Lung (tissue), 11 donors: ENCODE measurements at regions not wholly inside any gene's neighbourhood (a gene's known extent, or its start where the extent isn't known, plus 50 kb on each side); places are given as distances from the start of the nearest gene placed in this dataset.
A peak's percentile ranks its signal among the peaks of the same experiment; 100 is the strongest.

Experiments used
- ATAC-seq: fragments of 200-7000 bp; cut with Tn5 transposase; one replicate; pipeline ENCODE4 v1.9.1; 2020; ENCODE audit warnings: moderate number of reproducible peaks; ENCODE audit not compliant: insufficient read depth, low FRiP score
- DNase-seq, 3 donors: peaks; one replicate each; pipeline ENCODE4 v3.0.0-alpha.2; 2013 to 2017
- H3K27ac ChIP-seq, 2 donors: one replicate each; pipeline ENCODE4 v1.5.1; 2013; ENCODE audit warnings: mild to moderate bottlenecking in 2 of 2, moderate library complexity in 2 of 2, control low read depth in 1 of 2, inconsistent platforms in 1 of 2, low read depth in 1 of 2, low read length in 1 of 2
- H3K27me3 ChIP-seq, 3 donors: one replicate each; pipeline ENCODE4 v1.5.1; 2013; ENCODE audit warnings: low read length in 2 of 3; ENCODE audit not compliant: control insufficient read depth in 3 of 3, insufficient read depth in 3 of 3
- H3K36me3 ChIP-seq, 4 donors: one replicate each; pipeline ENCODE4 v1.5.1; 2013; ENCODE audit warnings: low read length in 4 of 4, mild to moderate bottlenecking in 1 of 4, moderate library complexity in 1 of 4; ENCODE audit not compliant: control insufficient read depth in 4 of 4, insufficient read depth in 4 of 4
- H3K4me1 ChIP-seq, 5 donors: one replicate each; pipeline ENCODE4 v1.5.1; 2013; ENCODE audit warnings: low read length in 5 of 5, mild to moderate bottlenecking in 2 of 5, moderate library complexity in 1 of 5; ENCODE audit not compliant: control insufficient read depth in 5 of 5, insufficient read depth in 5 of 5
- H3K4me3 ChIP-seq: one replicate; pipeline ENCODE4 v1.5.1; 2013; ENCODE audit warnings: mild to moderate bottlenecking, control low read depth, moderate library complexity
- H3K9ac ChIP-seq, 2 donors: one replicate each; pipeline ENCODE4 v1.5.1; 2013; ENCODE audit warnings: low read length in 2 of 2, control low read depth in 1 of 2; ENCODE audit not compliant: insufficient read depth in 1 of 2
- H3K9me3 ChIP-seq, 4 donors: one replicate each; pipeline ENCODE4 v1.5.1; 2013; ENCODE audit warnings: low read length in 3 of 4, mild to moderate bottlenecking in 1 of 4, moderate library complexity in 1 of 4; ENCODE audit not compliant: control insufficient read depth in 4 of 4, insufficient read depth in 3 of 4
- CTCF ChIP-seq: IDR thresholded peaks from 2 replicates; pipeline ENCODE4 v1.5.1; 2012; ENCODE audit warnings: mild to moderate bottlenecking; ENCODE audit errors: control extremely low read depth, extremely low read depth
- WGBS, 2 donors: extraction: QIAGEN DNeasy Blood & Tissue Kit; methylation state at CpG; one replicate each; pipeline ENCODE4 v1.1.7; 2013; 5-methylcytosine and 5-hydroxymethylcytosine counted together
- donor health status: control.
- donor health status: control.
- donor health status: Bipolar disorder and iron deficiency.
- donor health status: healthy.
- donor health status: DM: yes; HTN: yes; CAD: no.

GRCh38 chr17:412211-413015 is 59.8 kb upstream of the RPH3AL start:
- 38 to 52% methylated on average over 15 of the region's 15 CpGs for WGBS, 2 donors
- TF ChIP-seq CTCF: peak; percentile 86
- Histone ChIP-seq H3K36me3 (peaks cover 0 to 2% (median 0%) of the 10 kb centered on the region in 4 donors), H3K27ac (no peak overlapping the region), H3K9me3 (no peaks in the 10 kb centered on the region), H3K4me1 (peaks cover 0 to 16% (median 0%) of the 10 kb centered on the region in 5 donors), H3K9ac (no peak overlapping the region), H3K4me3 (no peak overlapping the region), H3K27me3 (no peaks in the 10 kb centered on the region)
- ATAC-seq (no peak), DNase-seq (peak; percentile 43 to 82 (median 77))

- Histone ChIP-seq H3K4me1 (peaks cover 0 to 16% (median 0%) of the 10 kb centered on the region in 5 donors), H3K27ac (no peak overlapping the region), H3K4me3 (no peak overlapping the region), H3K9ac (no peak overlapping the region), H3K27me3 (no peaks in the 10 kb centered on the region), H3K36me3 (peaks cover 0 to 2% (median 0%) of the 10 kb centered on the region in 4 donors), H3K9me3 (no peaks in the 10 kb centered on the region)
- TF ChIP-seq CTCF: no peak
- WGBS, 2 donors: 80 to 84% methylated on average over 12 of the region's 12 CpGs
- ATAC-seq: no peak
- no peak for DNase-seq
Observed at GRCh38 chr17:411421-412120, 59.0 kb upstream of the RPH3AL start.

GRCh38 chr17:410543-411401 is 58.2 kb upstream of the RPH3AL start:
- Histone ChIP-seq H3K9ac (peak overlapping the region; percentile 43 to 44), H3K27ac (peak overlapping the region in 1 of 2 donors; percentile 79), H3K9me3 (no peaks in the 10 kb centered on the region), H3K4me1 (peaks cover 0 to 16% (median 0%) of the 10 kb centered on the region in 5 donors), H3K4me3 (peak overlapping the region; percentile 67), H3K36me3 (peaks cover 0 to 2% (median 0%) of the 10 kb centered on the region in 4 donors), H3K27me3 (no peaks in the 10 kb centered on the region)
- peak; percentile 37 to 80 (median 79) for DNase-seq
- no peak for TF ChIP-seq CTCF
- WGBS, 2 donors: 14 to 23% methylated on average over 27 of the region's 27 CpGs
- no peak for ATAC-seq
